ENCODE measurements at regions not wholly inside any gene's neighbourhood (a gene's known extent, or its start where the extent isn't known, plus 50 kb on each side); places are given as distances from the start of the nearest gene placed in this dataset.

DNA sequence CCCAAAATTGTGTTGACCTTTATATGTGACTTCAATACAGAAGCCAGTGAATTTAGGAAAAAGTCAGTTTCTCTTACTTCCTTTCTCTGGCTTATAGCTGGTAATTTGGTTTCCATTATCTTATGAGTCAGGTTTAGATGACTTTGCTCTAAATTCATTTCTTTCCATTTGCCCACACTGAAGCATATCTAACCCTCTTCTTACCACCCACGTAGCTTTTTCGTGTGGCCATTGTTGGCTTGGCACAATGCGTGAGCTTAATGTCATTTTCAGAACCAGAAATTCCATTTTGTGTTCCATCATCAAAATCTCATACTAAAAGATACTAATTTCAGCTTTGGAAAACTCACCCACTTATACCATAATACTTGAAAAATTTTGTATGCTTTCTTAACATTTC is 271.2 kb downstream of the INHBA start:
- Histone ChIP-seq H3K4me1 (ENCODE audit: insufficient read depth) (no peaks in the 10 kb centered on the region), H3K4me3 (no peak overlapping the region), H3K36me3 (no peaks in the 10 kb centered on the region), H3K9me3 (no peaks in the 10 kb centered on the region), H3K27ac (no peak overlapping the region), H3K27me3 (no peaks in the 10 kb centered on the region)
- no peak for TF ChIP-seq EP300 (IDR thresholded peaks at IDR 0.05)
- WGBS, 3 donors = 91 to 93% (median 91%) methylated on average over 3 of the region's 3 CpGs
- DNase-seq = no peak
- intact Hi-C loops (cut with DNase I) = no loop called here

GRCh38 chr7:41428381-41428780 is 274.5 kb downstream of the INHBA start:
- WGBS, 3 donors = 44 to 48% (median 47%) methylated on average over 4 of the region's 4 CpGs
- no peak for DNase-seq

DNA sequence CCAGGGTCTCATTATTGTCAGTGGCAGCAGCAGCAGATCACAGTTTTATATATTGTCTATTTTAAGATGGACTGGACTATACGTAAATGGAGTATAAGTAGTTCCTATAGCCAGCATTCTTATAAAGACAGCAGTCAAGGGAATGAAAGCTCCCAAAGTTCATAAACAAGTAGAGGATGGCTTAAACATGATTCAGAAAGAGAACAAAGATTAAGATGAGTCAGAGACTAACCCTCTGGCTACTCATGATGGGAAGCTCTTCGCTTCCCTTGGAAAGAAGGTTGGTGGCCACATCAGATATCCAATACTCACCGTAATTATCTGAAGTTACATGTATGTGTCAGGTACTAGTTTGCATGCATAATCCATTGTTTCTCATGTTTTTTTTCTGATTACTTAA is 277.0 kb downstream of the INHBA start:
- Histone ChIP-seq H3K9me3 (no peaks in the 10 kb centered on the region), H3K27ac (no peak overlapping the region), H3K4me3 (no peak overlapping the region), H3K36me3 (no peaks in the 10 kb centered on the region), H3K27me3 (no peaks in the 10 kb centered on the region), H3K4me1 (ENCODE audit: insufficient read depth) (no peaks in the 10 kb centered on the region)
- 86 to 95% (median 90%) methylated on average over 3 of the region's 3 CpGs for WGBS, 3 donors
- no peak for TF ChIP-seq CTCF (IDR thresholded peaks at IDR 0.05)
- no peak for TF ChIP-seq EP300 (IDR thresholded peaks at IDR 0.05)
- TF ChIP-seq POLR2A (IDR thresholded peaks at IDR 0.05) = no peak
- DNase-seq = no peak
- intact Hi-C loops (cut with DNase I) = loop anchor here in 1 of 4 donors (10.0 kb wide), 1 partner anchor 281 kb away; no protein-coding TSS in a partner anchor

More at GRCh38 chr7:41428381-41428780, 274.5 kb downstream of the INHBA start:
- Histone ChIP-seq H3K9me3 (no peaks in the 10 kb centered on the region), H3K27ac (no peak overlapping the region), H3K27me3 (no peaks in the 10 kb centered on the region), H3K4me3 (no peak overlapping the region), H3K36me3 (no peaks in the 10 kb centered on the region), H3K4me1 (ENCODE audit: insufficient read depth) (no peaks in the 10 kb centered on the region)
- intact Hi-C loops (cut with DNase I) = loop anchor here in 1 of 4 donors (10.0 kb wide), 1 partner anchor 284 kb away; no protein-coding TSS in a partner anchor
- TF ChIP-seq POLR2A (IDR thresholded peaks at IDR 0.05) = no peak
- no peak for TF ChIP-seq CTCF (IDR thresholded peaks at IDR 0.05)
- TF ChIP-seq EP300 (IDR thresholded peaks at IDR 0.05) = no peak

GRCh38 chr7:41421056-41421455 is 281.8 kb downstream of the INHBA start:
- Histone ChIP-seq H3K4me3 (no peak overlapping the region), H3K4me1 (ENCODE audit: insufficient read depth) (peaks cover 2% of the 10 kb centered on the region), H3K36me3 (no peaks in the 10 kb centered on the region), H3K27ac (no peak overlapping the region), H3K9me3 (no peaks in the 10 kb centered on the region), H3K27me3 (no peaks in the 10 kb centered on the region)
- no peak for DNase-seq
- TF ChIP-seq POLR2A (IDR thresholded peaks at IDR 0.05) (no peak), EP300 (IDR thresholded peaks at IDR 0.05) (no peak), CTCF (IDR thresholded peaks at IDR 0.05) (no peak)
- 90 to 92% (median 92%) methylated on average over 3 of the region's 3 CpGs for WGBS, 3 donors
- intact Hi-C loops (cut with DNase I) = loop anchor here in 1 of 4 donors (10.0 kb wide), 1 partner anchor 276 kb away; no protein-coding TSS in a partner anchor

DNA sequence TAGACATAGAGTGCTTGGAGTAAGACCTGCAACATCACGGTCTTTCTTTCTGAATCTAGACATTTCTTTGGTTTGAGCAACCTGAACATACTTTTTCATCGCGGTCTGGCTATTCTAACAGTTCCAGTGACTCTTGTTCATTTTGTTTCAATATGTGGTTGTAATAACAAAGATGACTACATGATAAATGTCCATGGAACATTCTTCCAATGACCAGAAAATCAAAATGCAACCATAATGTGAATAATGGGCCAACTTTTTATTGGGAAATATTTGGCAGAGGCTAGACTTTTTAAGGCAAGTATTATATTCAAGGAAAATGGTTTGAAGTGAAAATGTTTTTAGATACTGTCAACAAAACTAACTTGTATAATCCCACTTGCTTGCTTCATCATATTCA is 282.5 kb downstream of the INHBA start:
- TF ChIP-seq EP300 (IDR thresholded peaks at IDR 0.05) (no peak), CTCF (IDR thresholded peaks at IDR 0.05) (no peak), POLR2A (IDR thresholded peaks at IDR 0.05) (no peak)
- H3K4me3 ChIP-seq = no peak overlapping the region

More for the DNA sequence above, 282.5 kb downstream of the INHBA start:
- no peak overlapping the region for H3K27ac ChIP-seq
- DNase-seq = no peak
- H3K9me3 ChIP-seq = no peaks in the 10 kb centered on the region
- intact Hi-C loops (cut with DNase I) = loop anchor here in 1 of 4 donors (10.0 kb wide), 1 partner anchor 276 kb away; no protein-coding TSS in a partner anchor
- H3K4me1 ChIP-seq (ENCODE audit: insufficient read depth) = peaks cover 2% of the 10 kb centered on the region
- no peaks in the 10 kb centered on the region for H3K36me3 ChIP-seq
- WGBS, 3 donors = 94 to 98% (median 94%) methylated on average over 3 of the region's 3 CpGs
- no peaks in the 10 kb centered on the region for H3K27me3 ChIP-seq
